HCT116 (cell line): ENCODE measurements at regions not wholly inside any gene's neighbourhood (a gene's known extent, or its start where the extent isn't known, plus 50 kb on each side); places are given as distances from the start of the nearest gene placed in this dataset.

Experiments
- ATAC-seq: fragments of 200-7000 bp; cut with Tn5 transposase; 2 replicates; pipeline ENCODE4 v1.9.1; 2020; ENCODE audit warnings: mild to moderate bottlenecking, moderate library complexity
- BruUV-seq: library from RNA; stranded (reverse); fragments of 400-500 nt; replicated peaks from 2 replicates; lab custom pipeline; 2021; lab: Mats Ljungman, UMichigan
- CTCF ChIA-PET: fragments of 300-600 bp; sonication (Branson Sonifier 250); formaldehyde crosslinking; loops from one replicate; lab custom pipeline; 2021; ENCODE audit warnings: antibody characterized with exemption; lab: Charles Lee
- POLR2A ChIA-PET: fragments of 300-600, 350-600 bp; sonication (Branson Sonifier 250); formaldehyde crosslinking; loops from one replicate; lab custom pipeline; 2021; ENCODE audit warnings: antibody characterized with exemption; lab: Charles Lee
- RAD21 ChIA-PET, 2 experiments: fragments of 300-600 bp; sonication (Branson Sonifier 250); formaldehyde crosslinking; loops; one replicate each; lab custom pipeline; 2023; ENCODE audit warnings: low total read pairs in 2 of 2; ENCODE audit not compliant: uncharacterized antibody in 2 of 2, unreplicated experiment in 2 of 2, low non-redundant PET in 1 of 2; lab: Charles Lee
- DNase-seq: peaks from one replicate; pipeline ENCODE4 v3.0.0-alpha.2; 2010; ENCODE audit warnings: low read depth, low spot score
- H2AFZ ChIP-seq: fragments of 200-600 bp; shearing (Covaris generic), sonication (generic); 2 replicates; pipeline ENCODE4 v1.6.1; 2017; ENCODE audit warnings: low read depth, mixed run types, mixed read lengths, antibody characterized with exemption, low read length; ENCODE audit not compliant: poor library complexity, severe bottlenecking
- H3K27ac ChIP-seq: 2 replicates; pipeline ENCODE4 v1.5.1; 2012; ENCODE audit warnings: low read depth, low read length
- H3K27me3 ChIP-seq: fragments of 200-600 bp; sonication (generic); 2 replicates; pipeline ENCODE4 v1.6.1; 2016; ENCODE audit warnings: mixed run types, low read length, mixed read lengths; ENCODE audit not compliant: insufficient read depth
- H3K36me3 ChIP-seq, 2 experiments: fragments of 200-500 bp in 1 of 2; fragments of 200-600 bp in 1 of 2; sonication (Bioruptor generic) in 1 of 2; sonication (generic) in 1 of 2; 2 replicates each; pipeline versions ENCODE4 v1.5.1 to v1.6.1; 2014 to 2016; ENCODE audit warnings: low read length in 2 of 2, inconsistent platforms in 1 of 2, mixed read lengths in 1 of 2, mixed run types in 1 of 2; ENCODE audit not compliant: insufficient read depth in 2 of 2, control insufficient read depth in 1 of 2
- H3K4me1 ChIP-seq, 2 experiments: fragments of 200-600 bp in 1 of 2; sonication (generic) in 1 of 2; 2 replicates each; pipeline versions ENCODE4 v1.5.1 to v1.6.1; 2012 to 2017; ENCODE audit warnings: low read length in 2 of 2, inconsistent platforms in 1 of 2, mild to moderate bottlenecking in 1 of 2, mixed read lengths in 1 of 2, mixed run types in 1 of 2, moderate library complexity in 1 of 2; ENCODE audit not compliant: insufficient read depth in 2 of 2, control insufficient read depth in 1 of 2
- H3K4me2 ChIP-seq: fragments of 200-600 bp; sonication (generic); 2 replicates; pipeline ENCODE4 v1.6.1; 2017; ENCODE audit warnings: mixed run types, low read length, mixed read lengths
- H3K4me3 ChIP-seq, 2 experiments: fragments of 200-600 bp in 1 of 2; sonication (generic) in 1 of 2; replicated peaks in 1 of 2; 2 replicates each; pipeline ENCODE4 v1.5.1; 2011 to 2016; ENCODE audit warnings: low read length in 2 of 2, control low read depth in 1 of 2, low read depth in 1 of 2, mild to moderate bottlenecking in 1 of 2, mixed read lengths in 1 of 2, mixed run types in 1 of 2
- H3K79me2 ChIP-seq: fragments of 200-600 bp; sonication (generic); 2 replicates; pipeline ENCODE4 v1.6.1; 2017; ENCODE audit warnings: mild to moderate bottlenecking, mixed run types, low read length, moderate library complexity, mixed read lengths; ENCODE audit not compliant: insufficient read depth
- H3K9ac ChIP-seq: fragments of 200-600 bp; sonication (generic); 2 replicates; pipeline ENCODE4 v1.6.1; 2016; ENCODE audit warnings: low read length, mixed read lengths
- H3K9me2 ChIP-seq: fragments of 200-600 bp; sonication (generic), shearing (Covaris generic); 2 replicates; pipeline ENCODE4 v1.6.1; 2017; ENCODE audit warnings: mixed run types, mild to moderate bottlenecking, moderate library complexity; ENCODE audit not compliant: insufficient read depth
- H3K9me3 ChIP-seq, 2 experiments: fragments of 200-500 bp in 1 of 2; fragments of 200-600 bp in 1 of 2; sonication (Bioruptor generic) in 1 of 2; sonication (generic) in 1 of 2; 2 replicates each; pipeline ENCODE4 v1.6.1; 2014 to 2017; ENCODE audit warnings: low read length in 2 of 2, mixed read lengths in 2 of 2, inconsistent platforms in 1 of 2, low read depth in 1 of 2, mild to moderate bottlenecking in 1 of 2, mixed run types in 1 of 2, moderate library complexity in 1 of 2; ENCODE audit not compliant: control insufficient read depth in 1 of 2, insufficient read depth in 1 of 2
- H4K20me1 ChIP-seq: fragments of 200-600 bp; sonication (generic), shearing (Covaris generic); 2 replicates; pipeline ENCODE4 v1.6.1; 2017; ENCODE audit warnings: mixed run types, mild to moderate bottlenecking, moderate library complexity; ENCODE audit not compliant: insufficient read depth
- CEBPB ChIP-seq: IDR thresholded peaks from 2 replicates; pipeline ENCODE4 v1.6.1; 2012; ENCODE audit warnings: low read depth
- ELF1 ChIP-seq: IDR thresholded peaks from 2 replicates; pipeline ENCODE4 v1.6.1; 2012; ENCODE audit warnings: low read depth, borderline replicate concordance
- EZH2 ChIP-seq: fragments of 200-600 bp; sonication (generic); IDR thresholded peaks from 2 replicates; pipeline ENCODE4 v1.6.1; 2017; ENCODE audit warnings: antibody characterized with exemption, mixed run types
- EZH2phosphoT487 ChIP-seq: fragments of 200-600 bp; IDR thresholded peaks from 2 replicates; pipeline ENCODE4 v1.6.1; 2018; ENCODE audit warnings: antibody characterized with exemption, borderline replicate concordance
- FOSL1 ChIP-seq: IDR thresholded peaks from 2 replicates; pipeline ENCODE4 v1.6.1; 2012; ENCODE audit warnings: low read depth
- JUND ChIP-seq: IDR thresholded peaks from 2 replicates; pipeline ENCODE4 v1.6.1; 2012
- POLR2A ChIP-seq: IDR thresholded peaks from 2 replicates; pipeline ENCODE4 v1.7.0; 2011; ENCODE audit warnings: borderline replicate concordance; ENCODE audit not compliant: insufficient read depth, insufficient read length; ENCODE audit errors: extremely low read depth
- POLR2AphosphoS5 ChIP-seq: IDR thresholded peaks from 2 replicates; pipeline ENCODE4 v1.6.1; 2011; ENCODE audit warnings: mild to moderate bottlenecking, low read depth, low read length, moderate library complexity
- RAD21 ChIP-seq: IDR thresholded peaks from 2 replicates; pipeline ENCODE4 v1.6.1; 2012; ENCODE audit warnings: low read depth, mild to moderate bottlenecking
- SP1 ChIP-seq: IDR thresholded peaks from 2 replicates; pipeline ENCODE4 v1.6.1; 2012; ENCODE audit warnings: low read depth
- SRF ChIP-seq: IDR thresholded peaks from 2 replicates; pipeline ENCODE4 v1.6.1; 2012; ENCODE audit warnings: low read depth
- TCF7L2 ChIP-seq: IDR thresholded peaks from 2 replicates; pipeline ENCODE4 v1.7.0; 2011; ENCODE audit warnings: borderline replicate concordance, inconsistent platforms; ENCODE audit not compliant: insufficient read depth, insufficient read length; ENCODE audit errors: extremely low read depth
- ZFX ChIP-seq: fragments of 450-650 bp; IDR thresholded peaks from 2 replicates; pipeline ENCODE4 v1.6.1; 2017
- ZNF274 ChIP-seq: fragments of 200-500 bp; sonication (Bioruptor generic); IDR thresholded peaks from 2 replicates; pipeline ENCODE4 v1.6.1; 2014; ENCODE audit warnings: mild to moderate bottlenecking, low read depth, low read length, inconsistent platforms
- intact Hi-C: fragments of 100-400 bp; cut with micrococcal nuclease; formaldehyde crosslinking; loops from 2 replicates; pipeline ENCODE4 v1.10.0; 2022
- TF ChIP-seq, protein P1 (sequence below), 3 experiments: fragments of 200-600 bp in 1 of 3; sonication (generic) in 1 of 3; IDR thresholded peaks in 2 of 3; conservative IDR thresholded peaks in 1 of 3; 2 replicates each; pipeline ENCODE4 v1.5.1; 2012 to 2017; ENCODE audit warnings: low read depth in 2 of 3, low read length in 2 of 3, antibody characterized with exemption in 1 of 3, borderline replicate concordance in 1 of 3, control low read depth in 1 of 3, mild to moderate bottlenecking in 1 of 3, mixed read lengths in 1 of 3, mixed run types in 1 of 3, moderate library complexity in 1 of 3; ENCODE audit not compliant: insufficient read depth in 1 of 3
- TF ChIP-seq, protein P2 (sequence below): IDR thresholded peaks from 2 replicates; pipeline ENCODE4 v1.6.1; 2012
- TF ChIP-seq, protein P3 (sequence below): IDR thresholded peaks from 2 replicates; pipeline ENCODE4 v1.6.1; 2012; ENCODE audit warnings: low read depth
- TF ChIP-seq, protein P4 (sequence below): IDR thresholded peaks from 2 replicates; pipeline ENCODE4 v1.6.1; 2011; ENCODE audit warnings: mild to moderate bottlenecking, low read length, moderate library complexity; ENCODE audit not compliant: insufficient replicate concordance; ENCODE audit errors: extremely low read depth

DNA sequence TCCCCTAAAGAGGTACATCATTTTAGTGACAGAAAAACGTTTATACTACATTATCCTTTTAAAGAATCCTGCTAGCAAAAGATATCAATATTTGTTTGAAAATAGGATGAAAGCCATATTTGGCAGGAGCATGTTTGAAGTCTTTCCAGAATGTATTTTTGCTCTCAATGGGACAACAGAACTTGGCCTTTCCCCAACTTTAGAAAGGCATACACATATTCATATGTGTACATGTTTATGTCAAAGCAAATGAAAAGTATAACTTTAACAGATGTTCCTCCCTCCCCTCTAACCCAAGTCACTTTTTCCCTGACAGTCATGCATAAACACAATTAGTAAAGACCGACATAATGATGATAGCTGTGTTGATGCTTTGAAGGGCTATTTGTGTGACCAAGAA, 427.8 kb upstream of the CDH6 start:
- Histone ChIP-seq H3K27ac (no peak overlapping the region), H2AFZ (no peak overlapping the region), H3K79me2 (no peaks in the 10 kb centered on the region), H3K9me3 (peaks cover 3 to 12% of the 10 kb centered on the region in 2 experiments; a peak in 2 of 4 replicates), H3K4me3 (no peak overlapping the region), H3K9me2 (no peaks in the 10 kb centered on the region), H3K27me3 (no peaks in the 10 kb centered on the region), H3K4me1 (no peaks in the 10 kb centered on the region), H3K9ac (no peak overlapping the region), H3K36me3 (no peaks in the 10 kb centered on the region), H3K4me2 (no peak overlapping the region), H4K20me1 (no peaks in the 10 kb centered on the region)
- intact Hi-C loops, result no loop called here
- ATAC-seq, result no peak
- TF ChIP-seq ZNF274 (no peak), ELF1 (no peak), CEBPB (no peak), SRF (no peak), POLR2AphosphoS5 (no peak), ZFX (no peak), TCF7L2 (no peak), EZH2 (no peak), POLR2A (no peak), FOSL1 (no peak), JUND (no peak), EZH2phosphoT487 (no peak), RAD21 (no peak), SP1 (no peak)
- TF ChIP-seq, protein P1, sequence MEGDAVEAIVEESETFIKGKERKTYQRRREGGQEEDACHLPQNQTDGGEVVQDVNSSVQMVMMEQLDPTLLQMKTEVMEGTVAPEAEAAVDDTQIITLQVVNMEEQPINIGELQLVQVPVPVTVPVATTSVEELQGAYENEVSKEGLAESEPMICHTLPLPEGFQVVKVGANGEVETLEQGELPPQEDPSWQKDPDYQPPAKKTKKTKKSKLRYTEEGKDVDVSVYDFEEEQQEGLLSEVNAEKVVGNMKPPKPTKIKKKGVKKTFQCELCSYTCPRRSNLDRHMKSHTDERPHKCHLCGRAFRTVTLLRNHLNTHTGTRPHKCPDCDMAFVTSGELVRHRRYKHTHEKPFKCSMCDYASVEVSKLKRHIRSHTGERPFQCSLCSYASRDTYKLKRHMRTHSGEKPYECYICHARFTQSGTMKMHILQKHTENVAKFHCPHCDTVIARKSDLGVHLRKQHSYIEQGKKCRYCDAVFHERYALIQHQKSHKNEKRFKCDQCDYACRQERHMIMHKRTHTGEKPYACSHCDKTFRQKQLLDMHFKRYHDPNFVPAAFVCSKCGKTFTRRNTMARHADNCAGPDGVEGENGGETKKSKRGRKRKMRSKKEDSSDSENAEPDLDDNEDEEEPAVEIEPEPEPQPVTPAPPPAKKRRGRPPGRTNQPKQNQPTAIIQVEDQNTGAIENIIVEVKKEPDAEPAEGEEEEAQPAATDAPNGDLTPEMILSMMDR (IDR thresholded peaks at IDR 0.05 in 2 of 3, conservative IDR thresholded peaks at IDR 0.05 in 1 of 3; ENCODE audit: borderline replicate concordance in 1 of 3, insufficient read depth in 1 of 3, low read depth in 2 of 3, low read length in 2 of 3), result no peak
- TF ChIP-seq, protein P2, sequence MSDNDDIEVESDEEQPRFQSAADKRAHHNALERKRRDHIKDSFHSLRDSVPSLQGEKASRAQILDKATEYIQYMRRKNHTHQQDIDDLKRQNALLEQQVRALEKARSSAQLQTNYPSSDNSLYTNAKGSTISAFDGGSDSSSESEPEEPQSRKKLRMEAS, result no peak
- TF ChIP-seq, protein P3, sequence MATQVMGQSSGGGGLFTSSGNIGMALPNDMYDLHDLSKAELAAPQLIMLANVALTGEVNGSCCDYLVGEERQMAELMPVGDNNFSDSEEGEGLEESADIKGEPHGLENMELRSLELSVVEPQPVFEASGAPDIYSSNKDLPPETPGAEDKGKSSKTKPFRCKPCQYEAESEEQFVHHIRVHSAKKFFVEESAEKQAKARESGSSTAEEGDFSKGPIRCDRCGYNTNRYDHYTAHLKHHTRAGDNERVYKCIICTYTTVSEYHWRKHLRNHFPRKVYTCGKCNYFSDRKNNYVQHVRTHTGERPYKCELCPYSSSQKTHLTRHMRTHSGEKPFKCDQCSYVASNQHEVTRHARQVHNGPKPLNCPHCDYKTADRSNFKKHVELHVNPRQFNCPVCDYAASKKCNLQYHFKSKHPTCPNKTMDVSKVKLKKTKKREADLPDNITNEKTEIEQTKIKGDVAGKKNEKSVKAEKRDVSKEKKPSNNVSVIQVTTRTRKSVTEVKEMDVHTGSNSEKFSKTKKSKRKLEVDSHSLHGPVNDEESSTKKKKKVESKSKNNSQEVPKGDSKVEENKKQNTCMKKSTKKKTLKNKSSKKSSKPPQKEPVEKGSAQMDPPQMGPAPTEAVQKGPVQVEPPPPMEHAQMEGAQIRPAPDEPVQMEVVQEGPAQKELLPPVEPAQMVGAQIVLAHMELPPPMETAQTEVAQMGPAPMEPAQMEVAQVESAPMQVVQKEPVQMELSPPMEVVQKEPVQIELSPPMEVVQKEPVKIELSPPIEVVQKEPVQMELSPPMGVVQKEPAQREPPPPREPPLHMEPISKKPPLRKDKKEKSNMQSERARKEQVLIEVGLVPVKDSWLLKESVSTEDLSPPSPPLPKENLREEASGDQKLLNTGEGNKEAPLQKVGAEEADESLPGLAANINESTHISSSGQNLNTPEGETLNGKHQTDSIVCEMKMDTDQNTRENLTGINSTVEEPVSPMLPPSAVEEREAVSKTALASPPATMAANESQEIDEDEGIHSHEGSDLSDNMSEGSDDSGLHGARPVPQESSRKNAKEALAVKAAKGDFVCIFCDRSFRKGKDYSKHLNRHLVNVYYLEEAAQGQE, result no peak
- TF ChIP-seq, protein P4, sequence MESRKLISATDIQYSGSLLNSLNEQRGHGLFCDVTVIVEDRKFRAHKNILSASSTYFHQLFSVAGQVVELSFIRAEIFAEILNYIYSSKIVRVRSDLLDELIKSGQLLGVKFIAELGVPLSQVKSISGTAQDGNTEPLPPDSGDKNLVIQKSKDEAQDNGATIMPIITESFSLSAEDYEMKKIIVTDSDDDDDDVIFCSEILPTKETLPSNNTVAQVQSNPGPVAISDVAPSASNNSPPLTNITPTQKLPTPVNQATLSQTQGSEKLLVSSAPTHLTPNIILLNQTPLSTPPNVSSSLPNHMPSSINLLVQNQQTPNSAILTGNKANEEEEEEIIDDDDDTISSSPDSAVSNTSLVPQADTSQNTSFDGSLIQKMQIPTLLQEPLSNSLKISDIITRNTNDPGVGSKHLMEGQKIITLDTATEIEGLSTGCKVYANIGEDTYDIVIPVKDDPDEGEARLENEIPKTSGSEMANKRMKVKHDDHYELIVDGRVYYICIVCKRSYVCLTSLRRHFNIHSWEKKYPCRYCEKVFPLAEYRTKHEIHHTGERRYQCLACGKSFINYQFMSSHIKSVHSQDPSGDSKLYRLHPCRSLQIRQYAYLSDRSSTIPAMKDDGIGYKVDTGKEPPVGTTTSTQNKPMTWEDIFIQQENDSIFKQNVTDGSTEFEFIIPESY, result no peak
- CTCF ChIA-PET, result no interaction called here
- RAD21 ChIA-PET, result no interaction called here
- no TSS peak for BruUV-seq
- DNase-seq, result no peak
- POLR2A ChIA-PET, result no interaction called here
